ENCODE measurements at regions not wholly inside any gene's neighbourhood (a gene's known extent, or its start where the extent isn't known, plus 50 kb on each side); places are given as distances from the start of the nearest gene placed in this dataset.

GRCh38 chr3:8441969-8442559 lies 59.6 kb upstream of the LMCD1 start:
- DNase-seq = peak; percentile 44

- DNase-seq = no peak
Observed at GRCh38 chr3:8442993-8443650, 58.5 kb upstream of the LMCD1 start.

- DNase-seq = peak; percentile 3
Observed at GRCh38 chr3:8443829-8444791, 57.5 kb upstream of the LMCD1 start.

- no peak for DNase-seq
Observed at GRCh38 chr3:8444883-8445282, 56.7 kb upstream of the LMCD1 start.

- DNase-seq = no peak
Observed at GRCh38 chr3:8445861-8446260, 55.8 kb upstream of the LMCD1 start.

GRCh38 chr3:8446845-8447244 lies 54.8 kb upstream of the LMCD1 start:
- no peak for DNase-seq

GRCh38 chr3:8450618-8451017 lies 51.0 kb upstream of the LMCD1 start:
- DNase-seq = no peak

GRCh38 chr3:8451696-8452095 lies 49.9 kb upstream of the LMCD1 start:
- no peak for DNase-seq
